MM.1S (cell line): ENCODE measurements at regions not wholly inside any gene's neighbourhood (a gene's known extent, or its start where the extent isn't known, plus 50 kb on each side); places are given as distances from the start of the nearest gene placed in this dataset.

ENCODE experiments used
- DNase-seq: peaks from one replicate; pipeline ENCODE4 v3.0.0-alpha.2; 2015
- H2AFZ ChIP-seq: fragments of 300-600 bp; sonication (generic); 2 replicates; pipeline ENCODE4 v1.6.0; 2016; ENCODE audit warnings: antibody characterized with exemption, low read length
- H3F3A ChIP-seq: fragments of 300-600 bp; sonication (generic); 2 replicates; pipeline ENCODE4 v1.6.1; 2016; ENCODE audit warnings: mild to moderate bottlenecking, antibody characterized with exemption, low read length, moderate library complexity, mixed read lengths; ENCODE audit not compliant: insufficient read depth
- H3K27ac ChIP-seq: fragments of 300-600 bp; sonication (generic); 2 replicates; pipeline ENCODE4 v1.5.1; 2016; ENCODE audit warnings: mild to moderate bottlenecking, low read length
- H3K27me3 ChIP-seq: fragments of 300-600 bp; sonication (generic); replicated peaks from 2 replicates; pipeline ENCODE4 v1.6.0; 2016; ENCODE audit warnings: low read length; ENCODE audit not compliant: insufficient read depth
- H3K36me3 ChIP-seq: fragments of 300-600 bp; sonication (generic); replicated peaks from 2 replicates; pipeline ENCODE4 v1.6.1; 2016; ENCODE audit warnings: mild to moderate bottlenecking, low read length, mixed read lengths; ENCODE audit not compliant: insufficient read depth
- H3K4me1 ChIP-seq: fragments of 300-600 bp; sonication (generic); 2 replicates; pipeline ENCODE4 v1.6.1; 2016; ENCODE audit warnings: low read length, mixed read lengths
- H3K4me2 ChIP-seq: fragments of 300-600 bp; sonication (generic); 2 replicates; pipeline ENCODE4 v1.6.0; 2016; ENCODE audit warnings: low read depth, low read length
- H3K4me3 ChIP-seq: fragments of 300-600 bp; sonication (generic); 2 replicates; pipeline ENCODE4 v1.5.1; 2016; ENCODE audit warnings: low read length, mixed read lengths
- H3K79me2 ChIP-seq: fragments of 300-600 bp; sonication (generic); 2 replicates; pipeline ENCODE4 v1.6.1; 2016; ENCODE audit warnings: mixed run types, low read length, mixed read lengths
- H3K9ac ChIP-seq: fragments of 300-600 bp; sonication (generic); 2 replicates; pipeline ENCODE4 v1.6.1; 2016; ENCODE audit warnings: low read length, mixed read lengths
- H3K9me2 ChIP-seq: fragments of 300-600 bp; sonication (generic); replicated peaks from 2 replicates; pipeline ENCODE4 v1.6.1; 2016; ENCODE audit warnings: mild to moderate bottlenecking, low read length, mixed read lengths; ENCODE audit not compliant: insufficient read depth
- H3K9me3 ChIP-seq: fragments of 300-600 bp; sonication (generic); replicated peaks from 2 replicates; pipeline ENCODE4 v1.6.1; 2016; ENCODE audit warnings: mild to moderate bottlenecking, low read length, mixed read lengths; ENCODE audit not compliant: insufficient read depth
- H4K20me1 ChIP-seq: fragments of 300-600 bp; sonication (generic); 2 replicates; pipeline ENCODE4 v1.6.1; 2016; ENCODE audit warnings: mild to moderate bottlenecking, low read length, moderate library complexity, mixed read lengths; ENCODE audit not compliant: insufficient read depth
- EZH2 ChIP-seq: fragments of 300-600 bp; sonication (generic); optimal IDR thresholded peaks from 2 replicates; pipeline ENCODE3; 2017; ENCODE audit warnings: low read depth, mild to moderate bottlenecking, antibody characterized with exemption, low read length, mixed read lengths
- EZH2phosphoT487 ChIP-seq: fragments of 300-600 bp; sonication (generic); IDR thresholded peaks from 2 replicates; pipeline ENCODE4 v1.6.1; 2018; ENCODE audit warnings: antibody characterized with exemption, low read length
- TF ChIP-seq, protein P1 (sequence below): fragments of 300-600 bp; sonication (generic); IDR thresholded peaks from 2 replicates; pipeline ENCODE4 v1.5.1; 2016; ENCODE audit warnings: antibody characterized with exemption, low read length, mixed read lengths

DNA sequence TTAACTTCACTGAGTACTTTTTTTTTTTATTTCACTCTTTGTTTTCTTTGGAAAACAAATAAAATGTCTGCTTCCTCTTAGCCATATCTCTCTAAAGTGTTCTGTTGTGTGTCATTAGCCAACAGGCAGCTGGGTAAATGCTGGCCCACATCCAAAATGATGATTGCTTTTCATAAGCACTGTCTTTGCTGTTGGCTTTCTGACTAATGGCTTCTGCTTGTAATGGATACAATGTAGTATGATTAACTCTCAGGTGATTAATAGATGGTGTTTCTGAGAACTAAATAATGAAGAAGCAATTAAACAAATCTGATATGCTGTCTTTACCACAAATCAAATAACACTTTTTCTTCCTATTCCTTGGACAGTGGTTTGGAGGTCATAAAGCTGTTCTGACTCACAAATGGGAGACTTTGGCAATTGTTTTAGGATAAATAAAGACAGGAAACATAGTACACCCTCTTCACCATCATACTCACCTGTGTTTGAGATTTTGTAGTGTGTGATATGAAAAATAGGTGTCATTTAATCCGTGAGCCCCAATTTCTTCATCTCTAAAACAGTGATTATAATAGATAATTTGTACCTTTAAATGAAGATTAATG is 888.4 kb downstream of the TSN start:
- H3K4me1 ChIP-seq, result no peaks in the 10 kb centered on the region
- no peaks in the 10 kb centered on the region for H4K20me1 ChIP-seq

DNA sequence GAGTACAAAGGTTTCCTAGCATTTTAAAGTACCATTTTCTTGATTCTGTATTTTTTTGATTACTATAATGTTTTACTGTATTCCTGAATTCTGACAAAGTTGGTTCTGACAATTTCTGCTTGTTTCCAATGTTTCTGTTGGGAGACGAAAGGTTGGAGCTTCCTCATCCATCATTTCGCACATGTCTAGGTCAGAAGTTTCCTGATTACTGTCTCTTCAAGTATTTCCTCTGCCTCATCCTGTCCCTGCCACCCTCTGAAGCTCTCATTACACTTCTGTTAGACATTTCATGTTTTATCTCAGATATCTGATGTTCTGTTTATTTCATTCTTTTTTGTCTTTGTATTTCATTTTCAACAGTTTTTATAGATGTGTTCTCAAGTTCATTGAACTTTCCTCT is 895.8 kb downstream of the TSN start:
- Histone ChIP-seq H3K27ac (no peak overlapping the region), H3K79me2 (no peaks in the 10 kb centered on the region), H3K27me3 (no peaks in the 10 kb centered on the region), H3K4me2 (no peak overlapping the region), H3K9me2 (no peaks in the 10 kb centered on the region), H3K4me3 (no peak overlapping the region), H3K9me3 (no peaks in the 10 kb centered on the region), H4K20me1 (no peaks in the 10 kb centered on the region), H3K4me1 (no peaks in the 10 kb centered on the region), H2AFZ (no peak overlapping the region), H3F3A (no peaks in the 10 kb centered on the region), H3K9ac (no peak overlapping the region), H3K36me3 (no peaks in the 10 kb centered on the region)
- TF ChIP-seq EZH2phosphoT487, result no peak
- TF ChIP-seq EZH2, result no peak
- TF ChIP-seq, protein P1, sequence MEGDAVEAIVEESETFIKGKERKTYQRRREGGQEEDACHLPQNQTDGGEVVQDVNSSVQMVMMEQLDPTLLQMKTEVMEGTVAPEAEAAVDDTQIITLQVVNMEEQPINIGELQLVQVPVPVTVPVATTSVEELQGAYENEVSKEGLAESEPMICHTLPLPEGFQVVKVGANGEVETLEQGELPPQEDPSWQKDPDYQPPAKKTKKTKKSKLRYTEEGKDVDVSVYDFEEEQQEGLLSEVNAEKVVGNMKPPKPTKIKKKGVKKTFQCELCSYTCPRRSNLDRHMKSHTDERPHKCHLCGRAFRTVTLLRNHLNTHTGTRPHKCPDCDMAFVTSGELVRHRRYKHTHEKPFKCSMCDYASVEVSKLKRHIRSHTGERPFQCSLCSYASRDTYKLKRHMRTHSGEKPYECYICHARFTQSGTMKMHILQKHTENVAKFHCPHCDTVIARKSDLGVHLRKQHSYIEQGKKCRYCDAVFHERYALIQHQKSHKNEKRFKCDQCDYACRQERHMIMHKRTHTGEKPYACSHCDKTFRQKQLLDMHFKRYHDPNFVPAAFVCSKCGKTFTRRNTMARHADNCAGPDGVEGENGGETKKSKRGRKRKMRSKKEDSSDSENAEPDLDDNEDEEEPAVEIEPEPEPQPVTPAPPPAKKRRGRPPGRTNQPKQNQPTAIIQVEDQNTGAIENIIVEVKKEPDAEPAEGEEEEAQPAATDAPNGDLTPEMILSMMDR, result no peak
- no peak for DNase-seq

More for the DNA sequence above, 888.4 kb downstream of the TSN start:
- Histone ChIP-seq H3K4me2 (no peak overlapping the region), H3K4me3 (no peak overlapping the region), H3K79me2 (no peaks in the 10 kb centered on the region), H3K36me3 (no peaks in the 10 kb centered on the region), H3K9ac (no peak overlapping the region), H3F3A (no peaks in the 10 kb centered on the region), H3K9me2 (no peaks in the 10 kb centered on the region), H3K27me3 (no peaks in the 10 kb centered on the region), H3K9me3 (no peaks in the 10 kb centered on the region), H3K27ac (no peak overlapping the region), H2AFZ (no peak overlapping the region)
- TF ChIP-seq EZH2 (no peak), EZH2phosphoT487 (no peak)
- TF ChIP-seq, protein P1, result no peak
- no peak for DNase-seq

DNA sequence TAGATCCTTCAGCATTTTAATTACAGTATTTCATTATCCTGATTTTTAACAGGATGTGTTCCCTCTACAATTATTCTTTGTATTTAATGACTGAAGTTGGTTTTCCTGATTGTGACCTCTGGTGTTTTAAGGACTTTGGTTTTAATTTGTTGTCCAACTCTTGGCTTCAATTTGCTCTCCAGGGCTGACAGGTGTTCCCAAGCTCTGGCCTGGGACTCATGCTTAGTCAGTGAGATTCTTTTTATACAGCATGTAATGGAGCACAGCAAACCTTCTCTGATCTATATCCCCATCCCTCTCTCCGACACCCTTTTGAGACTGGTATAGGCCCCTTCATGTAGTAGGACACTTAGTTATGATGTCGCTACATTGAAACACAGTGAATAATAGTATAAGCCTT is 896.3 kb downstream of the TSN start:
- no peak for DNase-seq
- TF ChIP-seq, protein P1, result no peak
- TF ChIP-seq EZH2, result no peak
- TF ChIP-seq EZH2phosphoT487, result no peak
- H3K36me3 ChIP-seq, result no peaks in the 10 kb centered on the region

More for the DNA sequence above, 896.3 kb downstream of the TSN start:
- no peaks in the 10 kb centered on the region for H3K9me3 ChIP-seq
- H3F3A ChIP-seq, result no peaks in the 10 kb centered on the region
- H3K9ac ChIP-seq, result no peak overlapping the region
- no peak overlapping the region for H3K27ac ChIP-seq
- no peaks in the 10 kb centered on the region for H4K20me1 ChIP-seq
- H3K4me2 ChIP-seq, result no peak overlapping the region
- no peaks in the 10 kb centered on the region for H3K27me3 ChIP-seq
- no peak overlapping the region for H3K4me3 ChIP-seq
- no peaks in the 10 kb centered on the region for H3K79me2 ChIP-seq
- H3K9me2 ChIP-seq, result no peaks in the 10 kb centered on the region
- H2AFZ ChIP-seq, result no peak overlapping the region
- H3K4me1 ChIP-seq, result no peaks in the 10 kb centered on the region
